ENCODE measurements at regions not wholly inside any gene's neighbourhood (a gene's known extent, or its start where the extent isn't known, plus 50 kb on each side); places are given as distances from the start of the nearest gene placed in this dataset.

DNA sequence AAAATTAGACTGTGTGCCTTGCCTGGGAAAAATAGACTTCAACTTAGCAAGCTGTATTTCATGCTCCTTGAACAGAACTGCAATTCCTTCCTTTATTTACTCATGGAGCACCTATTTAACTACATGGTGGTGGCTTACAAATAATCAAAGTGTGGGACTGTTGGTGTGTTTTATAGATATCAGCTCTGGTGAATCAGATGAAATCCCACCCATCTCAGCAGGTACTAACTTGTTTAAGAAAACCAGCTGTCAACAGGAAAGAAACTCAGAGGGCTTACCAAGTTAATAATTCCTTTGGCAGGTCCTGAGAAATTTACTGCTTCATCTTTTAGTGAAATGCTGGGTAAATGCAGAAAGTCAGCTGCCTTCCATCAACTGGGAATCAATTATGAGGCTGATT, 830.6 kb downstream of the SLC4A3 start:
- TF ChIP-seq CTCF (IDR thresholded peaks at IDR 0.05; ENCODE audit: insufficient read depth, low read depth, low read length): no peak
- TF ChIP-seq EZH2 (IDR thresholded peaks at IDR 0.05; ENCODE audit: insufficient read depth, low read length): no peak
